GM18858 (cell line): ENCODE measurements at regions not wholly inside any gene's neighbourhood (a gene's known extent, or its start where the extent isn't known, plus 50 kb on each side); places are given as distances from the start of the nearest gene placed in this dataset.
A peak's percentile ranks its signal among the peaks of the same experiment; 100 is the strongest.

ENCODE experiments used
- ATAC-seq: cut with Tn5 transposase; IDR thresholded peaks from one replicate; pipeline ENCODE4 v1.9.1; 2021; ENCODE audit not compliant: unreplicated experiment

DNA sequence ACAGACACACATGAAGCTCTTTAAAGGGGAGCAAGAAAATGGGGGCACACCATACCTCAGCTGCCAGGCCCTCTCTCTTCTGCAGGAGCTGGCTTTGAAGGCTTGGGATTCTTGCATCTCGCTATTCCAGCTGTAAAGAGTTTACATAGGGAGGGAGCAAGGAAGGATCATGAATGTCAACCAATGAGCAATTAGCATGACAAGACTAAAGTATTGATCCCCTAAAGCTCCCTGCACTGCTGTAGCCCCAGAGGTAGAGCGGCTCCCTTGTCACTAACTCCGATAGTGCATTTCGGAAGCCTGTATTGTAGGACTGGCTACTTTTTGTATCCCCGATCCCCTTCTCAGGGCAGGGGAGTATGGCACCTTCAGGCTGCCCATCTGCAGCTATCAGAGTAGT lies 113.4 kb upstream of the PMFBP1 start:
- no peak for ATAC-seq

- no peak for ATAC-seq
Observed at GRCh38 chr16:72284042-72284789, 112.3 kb upstream of the PMFBP1 start.

- no peak for ATAC-seq
Observed at GRCh38 chr16:72282362-72282761, 110.4 kb upstream of the PMFBP1 start.

GRCh38 chr16:72278301-72278700 lies 106.3 kb upstream of the PMFBP1 start:
- no peak for ATAC-seq

- no peak for ATAC-seq
Observed at GRCh38 chr16:72277749-72278148, 105.8 kb upstream of the PMFBP1 start.

GRCh38 chr16:72271699-72272240 lies 99.8 kb upstream of the PMFBP1 start:
- no peak for ATAC-seq

GRCh38 chr16:72270531-72270930 lies 98.6 kb upstream of the PMFBP1 start:
- no peak for ATAC-seq

- ATAC-seq, result no peak
Observed at GRCh38 chr16:72266836-72267235, 94.9 kb upstream of the PMFBP1 start.

DNA sequence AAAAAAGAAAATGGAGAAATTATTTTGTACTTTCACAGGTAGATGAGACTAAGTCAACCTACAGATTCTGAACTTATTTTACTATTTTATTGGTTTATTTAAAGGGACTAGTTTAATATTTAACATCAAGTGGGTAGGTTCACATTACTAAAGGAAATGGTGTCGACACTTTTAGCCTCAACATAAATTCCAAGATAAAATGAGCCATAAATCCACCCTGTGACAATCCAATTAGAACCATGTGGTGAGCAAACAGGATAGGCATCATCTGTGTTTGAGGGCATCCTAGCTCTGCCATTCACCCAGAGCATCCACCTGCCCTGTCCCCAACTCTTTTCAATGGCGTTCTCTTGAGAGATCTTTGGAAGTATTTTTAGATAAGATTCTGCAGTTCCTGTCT lies 92.8 kb upstream of the PMFBP1 start:
- no peak for ATAC-seq

- no peak for ATAC-seq
Observed at GRCh38 chr16:72262711-72263110, 90.8 kb upstream of the PMFBP1 start.

DNA sequence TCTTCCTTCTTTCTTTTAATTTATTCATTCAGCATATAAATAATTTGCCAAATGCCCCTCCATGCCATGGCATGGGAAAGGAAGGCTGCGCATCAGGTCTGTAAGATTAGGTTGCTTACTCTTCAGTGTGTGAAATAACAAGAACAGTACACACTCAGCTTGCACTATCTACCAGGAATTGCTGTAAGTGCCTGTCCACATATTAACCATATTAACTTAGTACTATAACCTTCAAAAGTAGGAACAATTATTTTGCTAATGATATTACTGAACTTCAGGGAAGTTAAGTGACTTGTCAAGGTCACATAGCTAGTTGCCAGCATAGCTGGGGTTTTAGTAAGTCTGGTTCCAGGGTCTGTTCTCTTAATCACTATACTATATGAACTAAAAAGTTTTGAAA lies 89.2 kb upstream of the PMFBP1 start:
- no peak for ATAC-seq

DNA sequence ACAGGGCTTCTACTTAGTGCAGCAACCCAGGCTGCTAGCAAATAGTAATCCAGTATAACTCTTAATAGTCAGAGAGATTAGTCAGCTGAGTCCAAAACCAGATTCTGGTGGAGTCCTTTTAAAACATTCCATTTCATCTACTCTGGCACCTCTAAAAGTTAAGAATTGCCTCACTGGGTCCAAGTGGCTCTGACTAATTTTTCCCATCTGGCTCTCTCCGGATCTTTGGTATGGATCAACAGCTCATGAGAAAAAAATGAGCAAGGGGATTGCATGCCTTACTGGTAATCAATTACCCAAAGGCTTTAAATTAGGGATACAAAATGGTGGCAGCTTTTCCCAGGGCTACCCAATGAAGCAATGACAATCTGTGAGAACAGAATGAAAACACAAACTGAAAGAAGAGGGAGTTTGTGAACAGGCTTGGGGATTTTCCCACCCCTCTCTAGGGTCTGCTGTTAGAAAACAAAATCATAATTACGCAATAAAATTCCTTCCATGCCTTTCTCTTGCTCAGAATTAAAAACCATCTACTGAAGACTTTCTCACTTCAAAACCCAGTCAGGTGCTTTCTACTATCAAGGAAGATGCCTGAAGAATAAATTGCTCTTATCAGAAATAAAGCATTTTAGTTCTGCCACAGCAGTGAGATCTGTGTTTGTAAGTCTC lies 84.6 kb upstream of the PMFBP1 start:
- ATAC-seq, result no peak

DNA sequence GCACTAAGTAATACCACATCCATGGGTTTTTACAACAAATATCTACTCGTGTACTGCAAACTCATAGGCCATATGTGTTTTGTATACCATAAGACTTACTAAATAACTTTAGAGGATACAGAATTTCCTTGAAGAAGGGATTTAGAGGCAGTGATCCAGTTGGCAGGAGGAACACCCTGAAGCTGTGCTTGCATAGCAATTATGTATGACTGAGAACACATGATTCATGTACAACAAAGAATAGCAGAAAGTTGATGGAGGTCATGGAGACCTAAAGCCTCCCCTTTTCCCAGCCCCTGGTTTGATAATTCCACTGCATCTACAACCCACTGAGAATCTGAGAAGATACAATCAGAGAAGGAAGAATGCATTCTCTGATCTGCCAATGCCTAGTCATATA lies 83.8 kb upstream of the PMFBP1 start:
- ATAC-seq, result no peak

- ATAC-seq, result no peak
Observed at GRCh38 chr16:72247821-72248253, 75.9 kb upstream of the PMFBP1 start.

GRCh38 chr16:72246423-72246822 lies 74.5 kb upstream of the PMFBP1 start:
- peak; percentile 71 for ATAC-seq

GRCh38 chr16:72244853-72245252 lies 72.9 kb upstream of the PMFBP1 start:
- no peak for ATAC-seq

DNA sequence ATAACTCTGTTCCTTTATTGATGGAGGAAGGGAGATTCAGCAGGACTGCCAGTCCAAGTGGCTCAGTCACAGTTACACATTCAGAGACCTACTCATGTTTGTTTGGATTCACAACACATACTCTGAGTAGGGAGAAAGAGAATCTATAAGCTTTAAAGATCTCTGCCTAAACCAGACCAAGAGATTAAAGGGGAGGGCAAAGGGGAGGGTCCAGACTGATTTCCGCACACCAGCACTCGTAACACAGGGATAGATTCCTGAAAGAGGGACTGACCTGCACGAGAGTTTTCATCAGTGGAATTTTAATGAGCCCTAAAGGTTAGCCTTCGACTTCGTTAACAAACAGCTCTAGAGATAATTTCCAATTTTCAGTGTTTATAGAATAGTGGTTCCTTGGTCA lies 71.7 kb upstream of the PMFBP1 start:
- no peak for ATAC-seq

DNA sequence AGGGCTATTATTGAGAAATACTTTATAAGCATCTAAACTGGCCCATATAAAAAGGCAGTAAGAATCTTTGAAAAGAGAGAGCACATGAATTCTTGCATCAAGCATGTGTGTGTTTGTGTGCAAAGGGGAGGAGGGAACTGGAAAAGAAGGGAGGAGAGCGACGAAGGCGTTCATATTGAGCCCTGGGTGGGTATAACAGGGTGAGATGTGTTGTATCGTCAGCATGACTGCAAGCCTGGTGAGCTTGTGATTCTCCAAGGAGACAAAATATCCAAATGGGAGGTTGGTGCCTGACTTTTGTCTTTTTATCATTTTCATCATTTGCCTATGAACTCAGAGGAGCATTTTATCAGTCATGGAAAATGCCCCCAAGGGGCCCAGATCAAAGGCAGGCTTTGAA lies 70.8 kb upstream of the PMFBP1 start:
- no peak for ATAC-seq

DNA sequence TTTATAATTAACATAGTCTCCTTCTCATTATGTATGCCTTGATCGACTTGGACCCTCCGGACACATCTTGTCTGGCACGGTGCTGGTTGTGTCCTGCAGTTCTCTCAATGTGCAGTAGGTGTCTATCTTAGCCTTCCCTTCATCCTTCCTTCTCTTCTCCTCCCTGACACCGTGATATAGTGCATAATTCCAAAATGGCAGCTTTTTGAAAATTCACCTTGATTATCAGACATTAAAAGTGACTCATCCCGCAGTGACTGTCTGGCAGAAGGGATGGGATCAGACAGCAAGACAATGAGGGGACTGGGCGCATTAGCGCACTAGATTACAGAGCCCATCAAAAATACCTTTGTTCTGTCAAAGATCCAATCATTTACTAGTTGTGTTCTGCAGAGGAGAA lies 70.0 kb upstream of the PMFBP1 start:
- ATAC-seq, result no peak

- no peak for ATAC-seq
Observed at GRCh38 chr16:72241008-72241407, 69.1 kb upstream of the PMFBP1 start.

GRCh38 chr16:72240466-72240865 lies 68.5 kb upstream of the PMFBP1 start:
- ATAC-seq, result no peak

DNA sequence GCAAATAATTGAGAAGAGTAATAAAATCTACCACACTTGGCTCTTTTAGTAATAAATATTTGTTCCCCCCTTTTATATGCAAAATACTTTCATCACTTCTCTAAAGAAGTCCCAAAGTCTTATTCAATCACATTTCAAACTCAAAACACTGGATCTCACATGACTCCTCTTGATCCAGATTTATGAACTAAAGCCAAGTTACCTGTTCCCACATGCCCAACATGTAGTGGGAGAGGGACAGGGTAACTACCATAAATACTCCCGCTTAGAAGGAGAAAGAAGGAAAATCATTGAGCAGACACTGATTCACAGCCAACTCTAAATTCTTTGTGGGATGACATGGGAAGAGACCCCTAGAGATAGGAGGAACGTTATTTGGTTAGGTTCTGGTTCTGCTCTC lies 64.9 kb upstream of the PMFBP1 start:
- no peak for ATAC-seq
